ENCODE measurements at regions not wholly inside any gene's neighbourhood (a gene's known extent, or its start where the extent isn't known, plus 50 kb on each side); places are given as distances from the start of the nearest gene placed in this dataset.

- H3K4me3 ChIP-seq (ENCODE audit: low read depth, low read length) = no peak overlapping the region
- no peak for TF ChIP-seq CTCF (IDR thresholded peaks at IDR 0.05; ENCODE audit: control insufficient read depth, extremely low read depth, insufficient read depth)
- DNase-seq (ENCODE audit: low read depth) = no peak
These were observed 154.0 kb upstream of the FMR1 start for GRCh38 chrX:147757750-147758149.

- no peak for DNase-seq (ENCODE audit: low read depth)
- no peak for TF ChIP-seq CTCF (IDR thresholded peaks at IDR 0.05; ENCODE audit: control insufficient read depth, extremely low read depth, insufficient read depth)
- H3K4me3 ChIP-seq (ENCODE audit: low read depth, low read length) = no peak overlapping the region
These were observed 148.6 kb upstream of the FMR1 start for GRCh38 chrX:147763131-147763530.

- no peak overlapping the region for H3K4me3 ChIP-seq (ENCODE audit: low read depth, low read length)
- no peak for DNase-seq (ENCODE audit: low read depth)
- TF ChIP-seq CTCF (IDR thresholded peaks at IDR 0.05; ENCODE audit: control insufficient read depth, extremely low read depth, insufficient read depth) = no peak
These were observed 146.9 kb upstream of the FMR1 start for GRCh38 chrX:147764868-147765267.

- DNase-seq (ENCODE audit: low read depth) = no peak
- no peak overlapping the region for H3K4me3 ChIP-seq (ENCODE audit: low read depth, low read length)
- TF ChIP-seq CTCF (IDR thresholded peaks at IDR 0.05; ENCODE audit: control insufficient read depth, extremely low read depth, insufficient read depth) = no peak
These were observed 140.9 kb upstream of the FMR1 start for GRCh38 chrX:147770858-147771257.

GRCh38 chrX:147776988-147777387, 134.7 kb upstream of the FMR1 start:
- H3K4me3 ChIP-seq (ENCODE audit: low read depth, low read length) = no peak overlapping the region
- TF ChIP-seq CTCF (IDR thresholded peaks at IDR 0.05; ENCODE audit: control insufficient read depth, extremely low read depth, insufficient read depth) = no peak
- no peak for DNase-seq (ENCODE audit: low read depth)

GRCh38 chrX:147779173-147779572, 132.5 kb upstream of the FMR1 start:
- DNase-seq (ENCODE audit: low read depth) = no peak
- no peak for TF ChIP-seq CTCF (IDR thresholded peaks at IDR 0.05; ENCODE audit: control insufficient read depth, extremely low read depth, insufficient read depth)
- no peak overlapping the region for H3K4me3 ChIP-seq (ENCODE audit: low read depth, low read length)

- no peak overlapping the region for H3K4me3 ChIP-seq (ENCODE audit: low read depth, low read length)
- no peak for TF ChIP-seq CTCF (IDR thresholded peaks at IDR 0.05; ENCODE audit: control insufficient read depth, extremely low read depth, insufficient read depth)
- no peak for DNase-seq (ENCODE audit: low read depth)
These were observed 129.9 kb upstream of the FMR1 start for GRCh38 chrX:147781844-147782243.
